Spleen (tissue), 7 donors: ENCODE measurements at regions not wholly inside any gene's neighbourhood (a gene's known extent, or its start where the extent isn't known, plus 50 kb on each side); places are given as distances from the start of the nearest gene placed in this dataset.

Source experiments
- POLR2A ChIP-seq, 3 donors: fragments of 450-650 bp; IDR thresholded peaks; one replicate each; pipeline ENCODE4 v1.5.1; 2017; ENCODE audit warnings: antibody characterized with exemption in 3 of 3, mild to moderate bottlenecking in 1 of 3
- POLR2AphosphoS5 ChIP-seq, 3 donors: sonication (generic); formaldehyde crosslinking; IDR thresholded peaks; one replicate each; pipeline ENCODE4 v1.5.1; 2017; ENCODE audit warnings: antibody characterized with exemption in 3 of 3
- TF ChIP-seq, protein P1 (sequence below), 11 experiments: fragments of 200-600 bp in 7 of 11; fragments of 450-650 bp in 4 of 11; sonication (generic) in 4 of 11; IDR thresholded peaks in 8 of 11; conservative IDR thresholded peaks in 3 of 11; 1 replicate in 7 of 11; 2 replicates in 4 of 11; pipeline versions ENCODE4 v1.4.0 to v1.8.0; 2016 to 2021; ENCODE audit warnings: antibody characterized with exemption in 11 of 11, inconsistent platforms in 4 of 11, mild to moderate bottlenecking in 1 of 11
- donor health status: DM: no; HTN: no; CAD: no; lungs with moderate emphysema.
- donor health status: DM: no; HTN: no; CAD: no.
- donor health status: DM: no; HTN: no; CAD: no.

DNA sequence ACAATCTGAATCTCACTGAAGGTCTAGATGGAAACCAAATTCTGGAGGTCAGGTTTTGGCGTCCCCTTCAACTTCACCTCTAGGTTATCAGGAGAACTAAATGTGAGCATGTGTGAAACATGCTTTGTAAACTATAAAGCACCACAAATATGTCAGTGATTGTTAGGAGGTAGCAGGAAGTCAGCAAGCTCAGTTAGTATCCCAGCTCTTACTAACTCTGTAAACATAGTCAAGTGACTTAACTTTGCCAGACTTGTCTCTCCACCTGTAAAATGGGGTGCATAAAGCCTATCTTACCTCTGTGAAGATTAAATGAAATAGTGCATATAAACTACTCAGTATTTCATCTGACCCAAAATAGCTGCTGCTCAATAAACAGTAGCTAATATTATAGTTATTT, 121.5 kb downstream of the INSIG2 start:
- TF ChIP-seq POLR2AphosphoS5 (IDR thresholded peaks at IDR 0.05): no peak
- TF ChIP-seq, protein P1, sequence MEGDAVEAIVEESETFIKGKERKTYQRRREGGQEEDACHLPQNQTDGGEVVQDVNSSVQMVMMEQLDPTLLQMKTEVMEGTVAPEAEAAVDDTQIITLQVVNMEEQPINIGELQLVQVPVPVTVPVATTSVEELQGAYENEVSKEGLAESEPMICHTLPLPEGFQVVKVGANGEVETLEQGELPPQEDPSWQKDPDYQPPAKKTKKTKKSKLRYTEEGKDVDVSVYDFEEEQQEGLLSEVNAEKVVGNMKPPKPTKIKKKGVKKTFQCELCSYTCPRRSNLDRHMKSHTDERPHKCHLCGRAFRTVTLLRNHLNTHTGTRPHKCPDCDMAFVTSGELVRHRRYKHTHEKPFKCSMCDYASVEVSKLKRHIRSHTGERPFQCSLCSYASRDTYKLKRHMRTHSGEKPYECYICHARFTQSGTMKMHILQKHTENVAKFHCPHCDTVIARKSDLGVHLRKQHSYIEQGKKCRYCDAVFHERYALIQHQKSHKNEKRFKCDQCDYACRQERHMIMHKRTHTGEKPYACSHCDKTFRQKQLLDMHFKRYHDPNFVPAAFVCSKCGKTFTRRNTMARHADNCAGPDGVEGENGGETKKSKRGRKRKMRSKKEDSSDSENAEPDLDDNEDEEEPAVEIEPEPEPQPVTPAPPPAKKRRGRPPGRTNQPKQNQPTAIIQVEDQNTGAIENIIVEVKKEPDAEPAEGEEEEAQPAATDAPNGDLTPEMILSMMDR (IDR thresholded peaks at IDR 0.05 in 8 of 11, conservative IDR thresholded peaks at IDR 0.05 in 3 of 11): no peak
- no peak for TF ChIP-seq POLR2A (IDR thresholded peaks at IDR 0.05)
